ENCODE measurements at regions not wholly inside any gene's neighbourhood (a gene's known extent, or its start where the extent isn't known, plus 50 kb on each side); places are given as distances from the start of the nearest gene placed in this dataset.

GRCh38 chr1:53400761-53401674, 58.2 kb upstream of the DMRTB1 start:
- Histone ChIP-seq H3K4me3 (ENCODE audit: low read depth, low read length, poor library complexity, severe bottlenecking) (no peak overlapping the region), H3K27me3 (replicated peaks; ENCODE audit: insufficient read depth, low read depth, low read length, poor library complexity) (peaks cover 40% of the 10 kb centered on the region), H3K4me1 (ENCODE audit: insufficient read depth, low read length, poor library complexity, severe bottlenecking) (no peaks in the 10 kb centered on the region), H3K27ac (ENCODE audit: low read depth, low read length, poor library complexity, severe bottlenecking) (no peak overlapping the region), H3K9me3 (ENCODE audit: low read depth, low read length, poor library complexity, severe bottlenecking) (no peaks in the 10 kb centered on the region), H3K36me3 (ENCODE audit: insufficient read depth, low read length, poor library complexity, severe bottlenecking) (no peaks in the 10 kb centered on the region)
- intact Hi-C loops (cut with micrococcal nuclease; ENCODE audit: unreplicated experiment): no loop called here
- POLR2A ChIA-PET (ENCODE audit: low non-redundant PET): interaction anchor here (0.6 kb wide), 1 partner anchor 150 kb away, joined by 7 read pairs; no protein-coding TSS in a partner anchor
- BruUV-seq (replicated peaks): no TSS peak
- CTCF ChIA-PET: no interaction called here
- no peak for DNase-seq (ENCODE audit: low spot score)
- TF ChIP-seq CTCF (conservative IDR thresholded peaks at IDR 0.05; ENCODE audit: low read depth, low read length): no peak
- TF ChIP-seq EZH2 (IDR thresholded peaks at IDR 0.05; ENCODE audit: borderline replicate concordance, low read depth, low read length, poor library complexity, severe bottlenecking): no peak

- Histone ChIP-seq H3K4me3 (ENCODE audit: low read depth, low read length, poor library complexity, severe bottlenecking) (no peak overlapping the region), H3K27me3 (replicated peaks; ENCODE audit: insufficient read depth, low read depth, low read length, poor library complexity) (peaks cover 48% of the 10 kb centered on the region), H3K4me1 (ENCODE audit: insufficient read depth, low read length, poor library complexity, severe bottlenecking) (no peaks in the 10 kb centered on the region), H3K27ac (ENCODE audit: low read depth, low read length, poor library complexity, severe bottlenecking) (no peak overlapping the region), H3K9me3 (ENCODE audit: low read depth, low read length, poor library complexity, severe bottlenecking) (no peaks in the 10 kb centered on the region), H3K36me3 (ENCODE audit: insufficient read depth, low read length, poor library complexity, severe bottlenecking) (no peaks in the 10 kb centered on the region)
- ChIA-PET CTCF (no interaction called here), POLR2A (ENCODE audit: low non-redundant PET) (no interaction called here)
- no peak for DNase-seq (ENCODE audit: low spot score)
- BruUV-seq (replicated peaks): no TSS peak
- intact Hi-C loops (cut with micrococcal nuclease; ENCODE audit: unreplicated experiment): no loop called here
- TF ChIP-seq EZH2 (IDR thresholded peaks at IDR 0.05; ENCODE audit: borderline replicate concordance, low read depth, low read length, poor library complexity, severe bottlenecking): no peak
- no peak for TF ChIP-seq CTCF (conservative IDR thresholded peaks at IDR 0.05; ENCODE audit: low read depth, low read length)
These were observed 57.1 kb upstream of the DMRTB1 start for GRCh38 chr1:53401813-53402745.

GRCh38 chr1:53402891-53403655, 56.1 kb upstream of the DMRTB1 start:
- intact Hi-C loops (cut with micrococcal nuclease; ENCODE audit: unreplicated experiment): no loop called here
- ChIA-PET POLR2A (ENCODE audit: low non-redundant PET) (no interaction called here), CTCF (no interaction called here)
- no peak for DNase-seq (ENCODE audit: low spot score)
- no peaks in the 10 kb centered on the region for H3K9me3 ChIP-seq (ENCODE audit: low read depth, low read length, poor library complexity, severe bottlenecking)
- no peaks in the 10 kb centered on the region for H3K36me3 ChIP-seq (ENCODE audit: insufficient read depth, low read length, poor library complexity, severe bottlenecking)
- peaks cover 51% of the 10 kb centered on the region for H3K27me3 ChIP-seq (replicated peaks; ENCODE audit: insufficient read depth, low read depth, low read length, poor library complexity)
- no peaks in the 10 kb centered on the region for H3K4me1 ChIP-seq (ENCODE audit: insufficient read depth, low read length, poor library complexity, severe bottlenecking)
- no peak overlapping the region for H3K4me3 ChIP-seq (ENCODE audit: low read depth, low read length, poor library complexity, severe bottlenecking)
- no peak overlapping the region for H3K27ac ChIP-seq (ENCODE audit: low read depth, low read length, poor library complexity, severe bottlenecking)
- BruUV-seq (replicated peaks): no TSS peak
- no peak for TF ChIP-seq EZH2 (IDR thresholded peaks at IDR 0.05; ENCODE audit: borderline replicate concordance, low read depth, low read length, poor library complexity, severe bottlenecking)
- TF ChIP-seq CTCF (conservative IDR thresholded peaks at IDR 0.05; ENCODE audit: low read depth, low read length): no peak

Measured in A673 (cell line).